Epithelial cell of prostate (primary cell): ENCODE measurements at regions not wholly inside any gene's neighbourhood (a gene's known extent, or its start where the extent isn't known, plus 50 kb on each side); places are given as distances from the start of the nearest gene placed in this dataset.

Experiments
- DNase-seq: peaks from one replicate; pipeline ENCODE4 v3.0.0-alpha.2; 2011; ENCODE audit warnings: low read depth, low spot score
- H3K27ac ChIP-seq: fragments of 450-650 bp; 2 replicates; pipeline ENCODE4 v1.5.1; 2017; ENCODE audit warnings: mild to moderate bottlenecking

- no peak overlapping the region for H3K27ac ChIP-seq
- no peak for DNase-seq
These were observed 443.6 kb downstream of the TDRD15 start for GRCh38 chr2:21567395-21567794.

GRCh38 chr2:21571686-21572085, 447.9 kb downstream of the TDRD15 start:
- no peak for DNase-seq
- no peak overlapping the region for H3K27ac ChIP-seq

- no peak overlapping the region for H3K27ac ChIP-seq
- DNase-seq = no peak
These were observed 456.6 kb downstream of the TDRD15 start for GRCh38 chr2:21580391-21580790.

GRCh38 chr2:21585881-21586280, 462.1 kb downstream of the TDRD15 start:
- DNase-seq = no peak
- no peak overlapping the region for H3K27ac ChIP-seq

- H3K27ac ChIP-seq = no peak overlapping the region
- DNase-seq = no peak
These were observed 466.4 kb downstream of the TDRD15 start for GRCh38 chr2:21590026-21590690.

GRCh38 chr2:21591926-21592325, 468.2 kb downstream of the TDRD15 start:
- DNase-seq = no peak
- no peak overlapping the region for H3K27ac ChIP-seq

GRCh38 chr2:21599417-21599816, 475.6 kb downstream of the TDRD15 start:
- no peak overlapping the region for H3K27ac ChIP-seq
- DNase-seq = no peak

- DNase-seq = no peak
- no peak overlapping the region for H3K27ac ChIP-seq
These were observed 479.0 kb downstream of the TDRD15 start for GRCh38 chr2:21602789-21603188.

- DNase-seq = no peak
- H3K27ac ChIP-seq = no peak overlapping the region
These were observed 483.8 kb downstream of the TDRD15 start for GRCh38 chr2:21607572-21607971.

GRCh38 chr2:21610304-21610703, 486.5 kb downstream of the TDRD15 start:
- no peak overlapping the region for H3K27ac ChIP-seq
- no peak for DNase-seq

GRCh38 chr2:21617885-21618434, 494.2 kb downstream of the TDRD15 start:
- H3K27ac ChIP-seq = no peak overlapping the region
- DNase-seq = no peak

- H3K27ac ChIP-seq = no peak overlapping the region
These were observed 497.0 kb downstream of the TDRD15 start for GRCh38 chr2:21620771-21621170.

GRCh38 chr2:21627938-21628337, 504.2 kb downstream of the TDRD15 start:
- H3K27ac ChIP-seq = no peak overlapping the region
- no peak for DNase-seq

More at GRCh38 chr2:21620771-21621170, 497.0 kb downstream of the TDRD15 start:
- no peak for DNase-seq

GRCh38 chr2:21633015-21633414, 509.2 kb downstream of the TDRD15 start:
- no peak overlapping the region for H3K27ac ChIP-seq
- no peak for DNase-seq

GRCh38 chr2:21633466-21633865, 509.7 kb downstream of the TDRD15 start:
- no peak for DNase-seq
- no peak overlapping the region for H3K27ac ChIP-seq

- no peak overlapping the region for H3K27ac ChIP-seq
- no peak for DNase-seq
These were observed 510.1 kb downstream of the TDRD15 start for GRCh38 chr2:21633911-21634310.

GRCh38 chr2:21640046-21640445, 516.3 kb downstream of the TDRD15 start:
- no peak overlapping the region for H3K27ac ChIP-seq
- no peak for DNase-seq

GRCh38 chr2:21642647-21643046, 518.9 kb downstream of the TDRD15 start:
- no peak for DNase-seq
- no peak overlapping the region for H3K27ac ChIP-seq

GRCh38 chr2:21643180-21643579, 519.4 kb downstream of the TDRD15 start:
- no peak for DNase-seq

GRCh38 chr2:21644266-21644665, 520.5 kb downstream of the TDRD15 start:
- no peak for DNase-seq
- no peak overlapping the region for H3K27ac ChIP-seq

More at GRCh38 chr2:21643180-21643579, 519.4 kb downstream of the TDRD15 start:
- no peak overlapping the region for H3K27ac ChIP-seq

- H3K27ac ChIP-seq = no peak overlapping the region
- DNase-seq = no peak
These were observed 522.6 kb downstream of the TDRD15 start for GRCh38 chr2:21646345-21646744.

GRCh38 chr2:21650569-21650968, 526.8 kb downstream of the TDRD15 start:
- H3K27ac ChIP-seq = no peak overlapping the region
- DNase-seq = no peak
